ENCODE measurements at regions not wholly inside any gene's neighbourhood (a gene's known extent, or its start where the extent isn't known, plus 50 kb on each side); places are given as distances from the start of the nearest gene placed in this dataset.

- TF ChIP-seq CTCF (IDR thresholded peaks at IDR 0.05; ENCODE audit: insufficient read depth, low read length, poor library complexity, severe bottlenecking), result no peak
- TF ChIP-seq EZH2phosphoT487 (conservative IDR thresholded peaks at IDR 0.05; ENCODE audit: low read length), result no peak
Measured at GRCh38 chrX:129041319-129041718, 482.0 kb downstream of the SMARCA1 start.

Measured in SU-DHL-6 (cell line).